ENCODE measurements at regions not wholly inside any gene's neighbourhood (a gene's known extent, or its start where the extent isn't known, plus 50 kb on each side); places are given as distances from the start of the nearest gene placed in this dataset.

DNA sequence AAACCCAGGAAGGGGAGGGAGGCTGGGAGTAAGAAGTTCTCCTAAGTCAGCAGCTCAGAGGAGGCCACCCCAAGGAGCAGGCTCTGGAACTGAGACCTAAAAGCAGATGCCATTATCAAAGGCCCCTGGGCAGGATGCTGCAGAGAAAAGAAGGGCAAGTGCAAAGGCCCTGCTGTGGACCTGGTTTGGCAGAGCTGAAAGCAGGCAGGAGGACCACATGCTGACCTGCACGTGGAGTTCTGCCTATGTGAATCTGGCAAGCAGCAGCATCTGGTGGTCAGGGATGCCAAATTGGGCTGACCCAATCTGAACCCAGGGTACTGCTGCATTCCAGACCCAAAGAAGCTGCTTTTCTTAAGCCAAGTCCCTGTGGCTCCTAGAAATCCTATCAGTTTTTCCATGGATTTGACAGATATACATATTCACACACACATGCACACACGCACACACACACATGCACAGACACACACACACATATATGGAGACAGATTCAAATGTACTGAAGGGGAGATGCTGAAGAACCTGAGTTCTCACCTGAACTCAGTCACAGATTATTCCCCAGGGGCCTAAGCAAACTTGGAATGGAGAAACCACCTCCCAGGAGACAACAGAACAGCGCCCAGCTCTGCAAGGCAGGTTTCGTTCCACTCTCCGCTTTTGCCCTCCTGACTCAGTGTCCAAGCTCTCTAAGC, 119.9 kb downstream of the FOXA2 start:
- no peak for DNase-seq

DNA sequence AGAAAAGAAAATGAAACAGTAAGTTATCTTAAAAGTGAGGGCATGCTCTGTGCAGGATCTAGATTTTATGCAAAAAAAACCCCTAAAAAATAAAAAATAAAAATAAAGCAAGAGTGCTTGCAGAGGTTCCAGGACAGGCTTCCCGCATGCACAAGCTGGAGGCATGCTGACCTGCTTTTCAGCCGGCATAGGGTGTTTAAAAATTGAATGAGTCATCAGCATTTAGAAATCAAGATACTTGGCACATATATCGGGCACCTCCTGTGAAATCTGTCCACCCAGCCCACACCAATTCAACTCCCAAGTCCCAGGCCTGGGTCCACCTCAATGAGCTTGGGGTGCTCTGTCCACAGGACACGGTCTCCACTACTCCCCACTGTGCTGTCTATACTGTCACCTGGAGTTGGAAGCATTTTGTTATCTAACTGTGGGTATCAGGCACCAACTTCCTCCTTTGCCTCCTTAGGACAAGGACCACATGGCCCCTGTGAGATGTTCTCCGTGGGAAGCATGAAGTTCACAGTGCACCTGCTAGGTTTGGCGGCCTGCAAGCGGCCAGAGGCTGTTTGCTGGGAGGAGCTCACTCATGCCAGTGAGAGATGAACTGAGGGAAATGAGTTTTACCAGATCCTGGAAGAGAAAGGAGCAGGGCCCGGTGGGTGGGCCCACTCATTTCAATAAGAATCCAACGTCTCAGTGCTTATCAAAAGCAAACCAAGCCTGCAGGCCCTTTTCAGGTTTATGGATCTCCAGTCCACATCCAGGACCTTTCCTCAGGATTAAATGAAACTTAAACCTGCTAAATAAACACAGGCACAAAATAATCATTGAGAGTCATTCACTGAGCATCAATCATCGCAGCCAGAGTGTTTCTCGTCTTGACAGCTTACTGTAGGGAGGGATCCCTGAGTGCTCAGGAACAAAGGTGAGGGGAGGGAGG, 121.1 kb downstream of the FOXA2 start:
- DNase-seq, result peak; percentile 61

- DNase-seq, result no peak
Measured at GRCh38 chr20:22460803-22461202, 123.6 kb downstream of the FOXA2 start.

DNA sequence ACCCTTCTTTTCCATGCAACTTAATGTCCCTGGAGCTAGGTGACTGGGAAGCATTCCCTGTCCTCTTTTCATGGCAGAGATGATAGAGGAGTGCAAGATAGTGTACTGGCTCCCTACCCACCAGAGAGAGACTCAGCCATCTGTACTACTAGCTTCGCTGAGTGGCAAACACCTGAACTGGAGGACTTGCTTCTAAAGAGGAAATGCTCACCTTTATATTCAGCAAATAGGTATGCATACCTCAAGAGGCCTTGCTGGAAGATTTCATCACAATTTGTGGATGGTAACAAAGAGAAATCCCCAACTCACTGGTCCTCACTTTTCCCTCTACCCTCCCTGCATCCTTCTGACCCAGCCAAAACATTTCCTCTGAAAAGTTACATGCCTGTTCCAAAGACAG, 124.1 kb downstream of the FOXA2 start:
- no peak for DNase-seq

DNA sequence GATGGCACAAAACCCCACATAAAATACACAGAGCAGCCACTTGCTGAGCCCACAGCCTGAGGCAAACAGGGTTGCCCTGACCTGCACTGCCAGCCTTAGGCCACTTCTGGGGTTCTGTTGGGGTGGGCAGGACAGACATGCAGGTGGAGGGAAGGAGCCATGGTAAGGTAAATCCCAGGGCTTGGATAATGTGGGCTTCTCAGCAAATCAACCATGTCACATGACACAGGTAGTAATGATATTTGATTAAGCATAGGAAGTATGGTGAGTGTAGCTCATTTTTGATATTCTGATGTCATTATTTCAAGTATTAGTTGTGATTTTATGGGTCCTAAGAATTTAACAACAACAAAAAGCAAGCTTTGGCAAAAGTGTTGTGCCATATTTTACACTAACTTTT, 124.6 kb downstream of the FOXA2 start:
- DNase-seq, result no peak

GRCh38 chr20:22456109-22456508, 128.3 kb downstream of the FOXA2 start:
- no peak for DNase-seq

GRCh38 chr20:22455259-22455658, 129.1 kb downstream of the FOXA2 start:
- no peak for DNase-seq

- DNase-seq, result no peak
Measured at GRCh38 chr20:22453244-22454080, 130.9 kb downstream of the FOXA2 start.

DNA sequence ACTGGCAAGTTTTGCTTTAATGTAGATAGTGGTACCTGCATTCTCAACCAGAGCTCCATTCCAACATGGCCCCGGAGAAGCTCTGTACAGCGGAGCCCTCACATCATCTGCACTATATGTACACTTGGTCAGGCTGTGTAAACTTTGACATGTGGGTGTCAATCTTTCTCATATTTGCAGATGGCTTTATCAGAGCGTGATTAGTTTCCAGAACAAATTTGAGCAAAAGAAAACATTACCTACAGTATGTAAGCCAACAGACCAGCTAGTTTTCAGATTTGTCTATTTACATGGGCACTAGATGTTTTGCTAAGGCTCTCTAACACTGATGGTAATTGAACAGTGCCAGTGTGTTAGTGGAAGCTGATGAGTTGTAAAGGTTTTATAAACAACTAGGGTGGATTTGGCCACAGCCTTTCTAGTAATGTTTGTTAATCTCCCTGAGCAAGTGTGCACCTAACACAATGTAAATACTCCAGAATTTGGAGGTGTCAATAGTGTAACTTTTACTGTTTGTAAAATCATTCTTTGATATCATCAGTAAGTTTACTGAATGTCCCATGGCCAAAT, 131.8 kb downstream of the FOXA2 start:
- no peak for DNase-seq

DNA sequence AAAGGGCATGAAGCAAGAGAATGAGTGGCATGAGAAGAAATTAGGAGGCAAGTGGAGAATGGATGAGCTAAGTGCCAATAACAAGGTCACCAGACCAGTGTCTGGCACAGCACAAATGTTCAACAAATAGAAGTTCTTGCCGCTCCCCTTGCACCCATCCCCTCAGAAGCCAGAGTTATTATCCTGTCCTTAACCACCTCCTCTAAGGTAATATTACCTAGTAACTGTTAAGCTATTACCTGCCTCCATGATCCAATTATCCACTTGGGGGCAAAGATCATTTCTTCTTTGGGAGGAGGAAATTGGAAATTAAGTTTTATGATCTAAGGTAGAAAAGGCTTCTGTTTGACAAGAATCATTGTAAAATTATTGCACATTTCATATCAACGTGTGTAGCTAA, 133.8 kb downstream of the FOXA2 start:
- DNase-seq, result no peak

DNA sequence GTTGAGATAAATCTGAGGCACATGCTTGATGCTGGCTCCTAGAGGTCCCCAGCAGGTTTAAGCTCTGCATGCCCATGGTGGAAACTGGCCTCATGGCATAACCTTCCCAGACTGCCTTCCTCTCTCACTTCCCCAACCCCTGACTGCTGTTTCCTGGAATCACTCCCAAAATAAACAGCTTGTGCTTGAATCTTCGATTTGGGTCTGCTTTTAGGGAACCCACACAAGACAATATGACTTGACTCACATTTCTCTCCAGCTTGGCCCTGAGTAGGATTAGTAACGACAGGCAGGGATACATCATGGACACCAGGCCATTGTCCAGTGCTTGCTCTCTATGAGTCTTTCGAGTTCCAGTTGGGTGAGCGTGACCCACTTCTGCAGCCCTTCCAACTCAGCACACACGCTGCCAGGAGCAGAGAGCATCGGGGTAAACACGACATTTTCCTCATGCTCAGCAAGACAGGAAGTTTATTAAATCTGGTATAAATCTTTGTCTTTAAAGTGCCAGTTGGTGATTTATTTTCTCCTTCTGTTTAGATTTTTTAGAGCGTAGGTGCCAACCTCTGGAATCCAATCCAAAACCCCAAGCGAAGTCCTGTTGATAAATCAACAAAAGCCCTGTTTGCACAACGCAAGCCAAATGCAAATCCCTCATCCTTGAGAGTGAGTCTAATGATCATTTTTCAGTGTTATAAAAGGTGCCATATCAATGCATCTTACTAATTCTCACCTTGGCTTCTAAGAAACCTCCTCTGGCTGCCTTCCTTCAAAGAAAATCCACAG, 135.0 kb downstream of the FOXA2 start:
- DNase-seq, result no peak

DNA sequence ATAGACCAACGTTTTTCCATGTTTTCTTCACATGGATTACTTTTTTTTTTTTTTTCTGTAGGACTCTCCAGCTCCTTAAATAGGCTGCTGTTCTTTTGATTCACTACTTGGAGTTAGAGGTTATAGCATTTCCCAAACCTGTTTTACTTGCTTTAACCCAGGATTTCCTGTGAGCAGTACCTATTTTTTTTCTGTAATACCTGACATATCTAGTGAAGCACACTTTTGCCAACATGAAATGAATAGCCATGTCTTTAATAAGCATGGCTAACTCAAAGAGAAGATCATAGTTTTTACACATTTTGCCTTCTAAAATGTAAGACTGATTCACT, 137.0 kb downstream of the FOXA2 start:
- DNase-seq, result no peak

GRCh38 chr20:22446613-22447446, 137.5 kb downstream of the FOXA2 start:
- DNase-seq, result no peak

GRCh38 chr20:22442318-22442717, 142.1 kb downstream of the FOXA2 start:
- no peak for DNase-seq

DNA sequence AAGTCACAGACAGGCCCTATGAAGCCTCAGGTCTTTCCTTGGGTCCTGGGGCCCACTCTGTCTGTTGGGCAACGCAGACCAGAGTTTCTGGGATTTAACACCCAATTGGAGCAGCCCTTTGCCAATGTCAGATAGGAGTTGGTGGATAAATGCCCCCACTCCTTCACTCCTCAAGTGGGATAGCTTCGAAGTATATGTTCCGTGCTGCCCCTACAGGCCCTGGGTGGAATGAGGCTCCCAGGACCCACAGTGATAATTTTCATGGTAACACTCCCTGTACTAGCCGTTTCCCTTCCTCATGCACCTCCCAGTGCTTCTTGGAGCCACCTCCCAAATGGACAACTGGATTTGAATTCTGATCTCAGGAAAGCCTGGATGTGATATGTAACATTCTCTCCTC, 145.4 kb downstream of the FOXA2 start:
- no peak for DNase-seq

- DNase-seq, result no peak
Measured at GRCh38 chr20:22438346-22438745, 146.0 kb downstream of the FOXA2 start.

DNA sequence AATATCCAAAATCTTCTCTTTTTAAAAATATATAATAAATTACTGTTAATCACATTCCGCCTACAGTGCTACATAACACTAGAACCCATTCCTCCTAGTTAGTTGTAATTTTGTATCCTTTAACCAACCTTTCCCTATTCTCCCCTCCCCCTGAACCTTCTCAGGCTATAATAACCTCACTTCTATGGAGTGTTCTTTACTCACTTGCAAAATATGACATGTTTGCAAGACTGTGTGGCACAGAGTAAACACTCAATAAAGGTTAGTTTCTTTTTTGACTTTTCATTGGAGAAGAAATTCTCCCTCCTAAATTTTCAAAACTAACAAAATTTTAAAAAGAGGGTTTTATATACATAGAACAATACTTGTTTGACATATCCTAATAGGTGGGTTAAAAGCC, 147.0 kb downstream of the FOXA2 start:
- DNase-seq, result no peak

DNA sequence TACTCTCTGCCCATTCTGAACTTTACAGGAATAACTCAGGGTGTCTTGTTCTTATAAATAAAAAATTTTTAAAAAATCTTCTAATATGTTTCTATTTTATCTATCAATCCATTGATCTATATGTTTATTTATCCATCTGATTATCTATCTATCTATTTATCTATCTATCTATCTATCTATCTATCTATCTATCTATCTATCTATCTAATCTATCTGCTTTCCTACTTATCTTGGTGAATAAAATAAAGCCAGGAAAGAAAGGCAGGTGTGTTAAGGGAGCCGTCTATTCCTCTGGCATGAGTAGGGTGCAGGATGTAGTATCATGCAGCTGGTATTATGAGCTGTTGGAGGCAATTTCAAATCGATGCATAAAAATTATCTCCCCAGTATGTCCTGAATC, 153.0 kb downstream of the FOXA2 start:
- DNase-seq, result no peak

DNA sequence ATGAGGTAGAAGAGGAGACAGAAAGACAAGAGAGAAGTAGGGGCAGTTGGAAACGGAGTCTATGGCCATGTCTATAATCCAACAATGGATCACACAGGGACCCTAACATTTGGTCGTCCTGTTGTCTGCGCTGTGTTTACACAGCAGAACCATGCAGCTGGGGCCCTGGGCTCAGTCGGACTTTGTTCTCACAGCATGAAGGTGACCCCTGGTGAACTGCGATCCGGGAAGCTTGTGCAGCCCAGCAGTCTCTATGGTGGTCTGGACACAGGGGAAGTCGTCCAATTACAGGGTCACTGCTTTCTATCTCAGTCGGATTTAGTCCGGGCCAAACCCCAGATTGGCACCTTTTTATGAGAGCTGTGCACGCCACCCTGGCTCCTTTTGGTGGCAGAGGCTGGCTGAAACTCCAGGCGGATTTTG, 153.6 kb downstream of the FOXA2 start:
- no peak for DNase-seq

DNA sequence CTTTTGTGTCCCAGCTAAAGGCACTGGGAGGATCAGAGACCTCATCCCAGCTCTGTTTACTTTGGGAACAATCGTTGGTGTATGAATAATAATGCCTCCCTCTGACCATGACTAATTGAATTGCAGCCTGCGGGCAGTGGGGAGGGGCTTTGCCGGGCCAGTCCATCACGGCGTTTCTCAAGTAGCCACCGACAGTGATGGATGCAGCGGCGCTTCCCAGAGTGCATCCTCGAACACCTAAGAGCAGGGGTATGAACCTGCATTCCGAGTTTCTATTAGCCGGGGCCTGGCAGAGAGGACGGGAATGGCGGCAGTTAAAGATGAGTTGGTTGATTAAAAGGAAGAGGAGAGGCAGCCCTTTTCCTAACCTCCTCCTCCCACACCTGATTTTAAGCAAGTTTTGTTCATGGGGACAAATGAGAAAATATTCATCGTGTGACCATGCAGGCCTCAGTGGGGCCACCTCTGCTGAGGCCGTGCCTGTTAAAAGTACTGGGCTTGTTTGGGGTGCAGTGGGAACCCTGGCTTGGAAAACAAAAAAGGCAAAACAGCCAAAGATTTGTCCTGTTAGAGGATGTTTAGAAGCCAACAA, 154.1 kb downstream of the FOXA2 start:
- DNase-seq, result no peak
